ENCODE measurements at regions not wholly inside any gene's neighbourhood (a gene's known extent, or its start where the extent isn't known, plus 50 kb on each side); places are given as distances from the start of the nearest gene placed in this dataset.

- no peak overlapping the region for H3K4me3 ChIP-seq (replicated peaks; ENCODE audit: low read depth, low read length)
- no peak for TF ChIP-seq CTCF (IDR thresholded peaks at IDR 0.05; ENCODE audit: low read depth, low read length, missing control alignments)
- DNase-seq (ENCODE audit: extremely low read depth, low read depth) = no peak
These were observed 826.0 kb upstream of the EPHA7 start for GRCh38 chr6:94245395-94245794.

DNA sequence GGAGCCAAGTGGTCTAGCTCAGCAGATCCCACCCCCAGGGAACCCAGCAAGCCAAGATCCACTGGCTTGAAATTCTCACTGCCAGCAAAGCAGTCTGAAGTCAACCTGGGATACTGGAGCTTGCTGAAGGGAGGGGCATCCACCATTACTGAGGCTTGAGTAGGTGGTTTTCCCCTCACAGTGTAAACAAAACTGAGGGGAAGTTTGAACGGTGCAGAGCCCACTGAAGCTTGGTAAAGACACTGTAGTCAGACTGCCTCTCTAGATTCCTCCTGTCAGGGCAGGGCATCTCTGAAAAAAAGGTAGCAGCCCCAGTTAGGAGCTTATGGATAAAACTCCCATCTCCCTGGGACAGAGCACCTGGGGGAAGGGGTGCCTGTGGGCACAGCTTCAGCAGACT is 819.5 kb upstream of the EPHA7 start:
- no peak for TF ChIP-seq CTCF (IDR thresholded peaks at IDR 0.05; ENCODE audit: low read depth, low read length, missing control alignments)
- H3K4me3 ChIP-seq (replicated peaks; ENCODE audit: low read depth, low read length) = no peak overlapping the region
- DNase-seq (ENCODE audit: extremely low read depth, low read depth) = no peak

DNA sequence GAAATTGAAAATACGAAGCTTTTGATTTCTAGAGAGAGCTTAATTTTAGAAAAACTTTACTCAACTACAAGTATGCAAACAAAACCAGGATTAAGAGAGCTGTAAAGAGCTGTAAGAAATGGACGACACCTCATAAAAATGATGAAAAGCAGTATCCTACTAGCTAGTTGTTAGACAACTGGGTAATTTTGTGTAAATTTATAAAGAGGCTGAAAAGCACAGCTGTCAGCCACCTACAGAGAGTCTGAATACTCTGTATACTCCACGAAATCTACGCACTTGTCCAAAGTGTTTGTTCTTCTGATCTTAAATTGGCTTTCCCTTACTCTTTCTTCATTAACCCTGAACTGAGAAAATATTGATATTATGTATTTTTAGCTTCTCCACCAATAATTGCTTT is 808.4 kb upstream of the EPHA7 start:
- DNase-seq (ENCODE audit: extremely low read depth, low read depth) = no peak
- no peak for TF ChIP-seq CTCF (IDR thresholded peaks at IDR 0.05; ENCODE audit: low read depth, low read length, missing control alignments)
- no peak overlapping the region for H3K4me3 ChIP-seq (replicated peaks; ENCODE audit: low read depth, low read length)

- TF ChIP-seq CTCF (IDR thresholded peaks at IDR 0.05; ENCODE audit: low read depth, low read length, missing control alignments) = no peak
- no peak overlapping the region for H3K4me3 ChIP-seq (replicated peaks; ENCODE audit: low read depth, low read length)
- no peak for DNase-seq (ENCODE audit: extremely low read depth, low read depth)
These were observed 798.5 kb upstream of the EPHA7 start for GRCh38 chr6:94217836-94218235.

GRCh38 chr6:94215552-94215951 is 796.2 kb upstream of the EPHA7 start:
- no peak for TF ChIP-seq CTCF (IDR thresholded peaks at IDR 0.05; ENCODE audit: low read depth, low read length, missing control alignments)
- no peak for DNase-seq (ENCODE audit: extremely low read depth, low read depth)
- no peak overlapping the region for H3K4me3 ChIP-seq (replicated peaks; ENCODE audit: low read depth, low read length)

GRCh38 chr6:94213226-94213625 is 793.9 kb upstream of the EPHA7 start:
- no peak overlapping the region for H3K4me3 ChIP-seq (replicated peaks; ENCODE audit: low read depth, low read length)
- no peak for TF ChIP-seq CTCF (IDR thresholded peaks at IDR 0.05; ENCODE audit: low read depth, low read length, missing control alignments)
- DNase-seq (ENCODE audit: extremely low read depth, low read depth) = no peak

- no peak for TF ChIP-seq CTCF (IDR thresholded peaks at IDR 0.05; ENCODE audit: low read depth, low read length, missing control alignments)
- no peak overlapping the region for H3K4me3 ChIP-seq (replicated peaks; ENCODE audit: low read depth, low read length)
- no peak for DNase-seq (ENCODE audit: extremely low read depth, low read depth)
These were observed 777.5 kb upstream of the EPHA7 start for GRCh38 chr6:94196891-94197290.
